HG03378 (cell line): ENCODE measurements at regions not wholly inside any gene's neighbourhood (a gene's known extent, or its start where the extent isn't known, plus 50 kb on each side); places are given as distances from the start of the nearest gene placed in this dataset.
"Not testable (repeated sequence)": the region's sequence is repeated elsewhere in the genome, so short reads cannot be mapped to it uniquely, and the experiment has no call there.

Experiments used
- ATAC-seq: cut with Tn5 transposase; IDR thresholded peaks from one replicate; pipeline ENCODE4 v1.9.1; 2021; ENCODE audit warnings: mild to moderate bottlenecking, moderate library complexity; ENCODE audit not compliant: unreplicated experiment

DNA sequence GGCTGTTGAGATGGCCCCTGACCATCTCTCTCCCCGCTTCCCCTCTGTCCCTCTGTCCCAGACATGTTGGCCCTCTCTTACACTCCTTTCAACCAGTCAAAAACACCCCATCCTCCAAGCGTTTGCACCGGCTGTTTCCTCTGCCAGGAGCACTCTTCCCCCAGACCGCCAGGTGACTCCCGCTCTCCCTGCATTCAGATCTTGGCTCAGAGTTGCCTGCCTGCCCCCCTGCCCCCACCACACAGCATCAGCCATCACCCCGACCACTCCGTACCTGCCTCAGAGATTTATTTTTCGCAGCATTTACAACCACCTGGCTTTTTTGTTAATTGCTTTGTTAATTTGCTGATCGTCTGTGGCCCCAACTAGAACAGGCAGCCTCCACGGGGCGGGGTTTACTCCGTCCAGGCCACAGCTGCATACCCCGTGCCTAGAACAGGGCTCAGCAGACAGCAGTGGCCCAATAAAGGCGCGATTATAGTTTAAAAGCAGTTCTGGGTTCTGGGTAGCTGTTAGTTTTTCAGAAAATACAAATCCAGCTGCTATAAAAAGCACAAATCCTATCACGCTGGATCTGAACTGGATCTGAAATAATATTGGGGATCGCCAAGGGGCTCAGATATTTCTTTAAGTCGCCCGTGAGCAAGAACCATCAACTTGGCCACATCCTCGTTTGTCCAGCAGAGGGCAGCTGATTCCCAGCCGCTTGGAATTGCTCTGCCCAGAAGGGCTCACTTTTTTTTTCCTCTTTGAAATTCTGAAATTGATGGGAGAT is 173.6 kb downstream of the IRF8 start:
- ATAC-seq, result no peak

DNA sequence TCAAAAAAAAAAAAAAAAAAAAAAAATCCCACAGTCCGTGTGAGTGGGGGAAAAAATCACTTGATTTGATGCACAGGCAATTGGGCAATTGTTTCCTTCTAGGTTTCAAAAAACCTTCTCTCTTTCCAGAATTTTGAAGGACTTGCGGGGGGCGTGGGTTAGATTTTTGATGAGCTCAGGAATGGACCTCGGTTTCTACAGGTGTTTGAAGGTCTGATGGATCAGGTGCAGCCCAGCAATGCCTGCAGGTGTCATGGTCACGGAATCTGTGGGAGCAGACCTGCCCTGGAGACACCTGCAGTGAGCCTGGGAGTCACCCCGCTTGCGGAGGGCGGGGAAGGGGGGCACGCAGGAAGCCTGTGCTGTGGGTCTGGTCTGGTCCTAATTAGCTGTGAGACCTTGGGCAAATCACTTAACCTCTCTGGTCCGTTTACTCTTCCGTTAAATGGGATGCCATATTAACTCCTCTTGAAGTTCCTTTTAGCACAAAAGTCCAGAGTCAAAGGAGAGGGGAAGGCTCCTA is 174.2 kb downstream of the IRF8 start:
- ATAC-seq, result no peak

DNA sequence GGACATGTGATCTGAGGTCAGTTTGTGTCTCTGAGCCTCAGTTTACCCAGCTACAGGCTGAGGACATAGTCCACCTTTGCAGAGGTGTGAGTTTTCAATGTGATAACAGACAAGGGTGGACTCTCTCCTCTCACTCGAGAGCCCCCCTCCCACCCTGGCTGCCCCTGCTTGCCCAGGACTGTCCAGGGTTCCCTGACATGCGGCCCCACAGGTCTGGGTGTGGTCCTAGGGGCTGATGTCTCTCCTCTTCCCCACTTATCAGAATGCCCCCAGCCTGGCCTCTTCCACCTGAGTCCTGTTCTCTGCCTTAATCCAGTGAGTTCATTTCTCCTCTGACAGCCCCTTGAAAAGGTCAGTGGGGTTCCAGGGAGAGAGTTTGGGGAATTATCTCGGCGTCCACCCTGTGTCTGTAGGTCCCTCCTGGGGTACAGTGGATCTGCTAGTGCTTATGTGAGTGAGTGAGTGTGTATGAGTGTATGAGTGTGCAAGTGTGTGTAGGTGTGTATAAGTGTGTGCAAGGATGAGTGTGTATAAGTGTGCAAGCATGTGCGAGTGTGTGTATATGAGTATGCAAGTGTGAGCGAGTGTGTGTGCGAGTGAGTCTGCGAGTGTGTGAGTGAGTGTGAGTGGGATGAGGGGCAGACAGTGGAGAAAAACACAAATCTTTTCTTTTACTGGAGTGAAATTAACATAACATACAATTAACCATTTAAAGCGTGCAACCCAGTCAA is 175.0 kb downstream of the IRF8 start:
- no peak for ATAC-seq

DNA sequence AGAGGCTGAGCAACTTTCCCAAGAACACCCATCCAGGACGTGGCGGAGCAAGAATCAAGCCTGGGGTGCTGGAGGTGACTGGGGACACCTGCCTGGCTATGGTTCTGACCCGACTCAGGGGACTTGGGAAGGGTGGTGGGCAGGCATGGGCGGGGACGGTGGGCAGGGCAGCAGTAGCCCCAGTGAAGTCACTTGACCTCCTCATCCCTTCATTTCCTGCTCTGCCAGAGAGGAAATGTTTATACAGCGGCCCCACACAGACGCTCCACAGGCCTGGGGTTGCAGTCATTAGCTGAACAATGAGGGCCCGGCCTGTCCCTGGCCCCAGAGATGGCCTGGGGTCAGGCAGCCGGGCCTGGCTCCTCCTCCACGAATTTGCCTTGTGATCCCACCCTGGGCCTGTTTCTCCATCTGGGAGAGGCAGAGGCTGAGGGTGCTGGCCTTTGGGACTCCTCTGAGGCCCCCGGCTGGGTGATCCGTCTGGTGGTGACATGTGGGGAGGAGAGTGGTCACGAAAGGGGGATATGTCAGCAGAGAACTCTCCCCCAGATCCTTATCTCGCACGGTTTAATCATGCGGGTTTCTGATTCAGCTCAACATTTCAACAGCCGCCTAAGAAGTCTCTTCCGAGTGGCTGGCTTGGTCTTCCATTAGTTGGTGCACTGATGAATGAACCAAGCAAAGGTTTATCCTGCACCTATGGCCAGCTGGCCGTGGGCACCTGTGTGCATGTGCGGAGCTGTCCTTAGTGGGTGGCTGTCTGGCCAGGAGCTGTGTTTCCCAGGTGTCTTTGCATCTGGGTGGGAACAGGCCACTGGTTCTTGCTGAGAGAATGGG is 175.9 kb downstream of the IRF8 start:
- ATAC-seq, result no peak

DNA sequence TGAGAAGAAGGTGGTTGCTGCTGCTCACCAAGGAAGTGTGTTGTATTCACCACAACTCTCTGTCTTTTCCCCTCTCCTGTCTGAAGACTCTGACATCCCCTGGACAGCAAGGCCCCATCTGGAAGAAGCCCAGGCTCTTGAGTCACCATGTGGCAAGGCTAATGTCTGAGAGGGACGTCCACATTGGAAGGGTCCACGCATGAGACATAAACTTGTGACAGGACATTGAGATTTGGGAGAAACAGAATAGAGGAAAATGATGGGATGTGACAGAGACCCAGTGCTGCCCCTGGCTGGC is 176.5 kb downstream of the IRF8 start:
- no peak for ATAC-seq

DNA sequence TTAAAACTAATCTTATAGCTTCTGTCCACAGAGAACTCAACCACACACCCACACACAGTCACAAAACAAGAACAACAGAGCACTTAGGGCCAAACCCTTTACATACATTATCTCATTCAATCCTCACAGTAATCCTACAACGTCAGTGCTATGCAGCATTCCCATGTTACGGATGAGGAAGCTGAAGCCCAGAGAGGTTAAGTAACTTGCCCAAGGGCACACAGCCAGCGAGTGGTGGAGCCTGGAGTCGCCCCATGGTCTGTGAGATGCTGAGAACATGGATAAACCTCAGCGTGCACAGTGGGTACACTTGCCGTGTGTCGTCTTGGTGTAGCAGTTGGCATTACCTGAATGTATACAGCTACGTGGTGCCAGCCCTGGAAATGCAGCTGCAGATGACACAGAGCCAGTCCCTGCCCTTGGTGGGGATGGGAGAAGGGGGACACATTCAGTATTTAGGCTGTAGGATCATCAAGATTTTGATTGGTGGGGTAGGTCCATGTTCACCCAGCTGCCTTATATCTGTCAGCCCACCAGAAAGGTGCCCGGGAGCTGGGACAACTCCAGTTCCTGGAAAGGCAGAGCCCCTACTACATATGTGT is 177.0 kb downstream of the IRF8 start:
- ATAC-seq, result no peak

DNA sequence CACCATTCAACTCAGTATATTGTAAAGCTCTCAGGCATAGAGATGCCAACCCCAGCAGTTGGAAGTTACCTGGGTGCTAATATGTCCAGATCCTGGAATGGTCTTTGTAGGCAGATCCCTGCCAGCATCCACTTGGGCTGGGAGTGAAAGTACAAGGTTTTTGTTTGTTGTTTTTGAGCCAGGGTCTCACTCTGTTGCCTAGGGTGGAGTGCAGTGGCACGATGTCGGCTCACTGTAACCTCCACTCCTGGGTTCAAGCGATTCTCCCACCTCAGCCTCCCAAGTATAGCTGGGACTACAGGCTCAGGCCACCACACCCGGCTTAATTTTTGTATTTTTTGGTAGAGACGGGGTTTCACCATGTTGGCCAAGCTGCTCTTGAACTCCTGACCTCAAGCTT is 177.6 kb downstream of the IRF8 start:
- ATAC-seq, result no peak

DNA sequence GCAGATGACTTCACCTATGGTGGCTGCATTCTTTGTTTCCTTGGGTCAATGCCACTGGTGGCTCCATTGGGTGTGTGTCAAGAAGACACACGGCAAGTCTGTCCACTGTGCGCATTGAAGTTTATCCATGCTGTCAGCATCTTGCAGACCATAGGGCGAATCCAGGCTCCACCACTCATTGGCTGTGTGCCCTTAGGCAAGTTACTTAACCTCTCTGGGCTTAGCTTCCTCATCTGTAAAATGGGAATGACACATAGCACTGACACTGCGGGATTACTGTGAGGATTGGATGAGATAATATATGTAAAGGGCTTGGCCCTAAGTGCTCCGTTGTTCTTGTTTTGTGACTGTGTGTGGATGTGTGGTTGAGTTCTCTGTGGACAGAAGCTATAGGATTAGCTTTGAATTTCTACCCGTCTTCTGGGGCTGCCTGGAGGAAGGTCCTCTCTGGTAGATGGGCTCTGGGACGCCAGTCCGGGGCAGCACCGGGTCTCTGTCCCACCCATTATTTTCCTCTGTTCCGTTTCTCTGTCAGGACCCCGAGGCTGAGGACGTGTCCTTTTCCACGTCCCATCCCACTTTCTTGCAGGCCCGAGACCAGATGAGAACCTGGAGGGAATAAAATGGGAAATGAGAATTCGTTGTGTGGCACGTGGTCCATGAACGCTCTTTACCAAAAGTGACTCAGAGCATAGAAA is 178.4 kb downstream of the IRF8 start:
- ATAC-seq, result no peak

DNA sequence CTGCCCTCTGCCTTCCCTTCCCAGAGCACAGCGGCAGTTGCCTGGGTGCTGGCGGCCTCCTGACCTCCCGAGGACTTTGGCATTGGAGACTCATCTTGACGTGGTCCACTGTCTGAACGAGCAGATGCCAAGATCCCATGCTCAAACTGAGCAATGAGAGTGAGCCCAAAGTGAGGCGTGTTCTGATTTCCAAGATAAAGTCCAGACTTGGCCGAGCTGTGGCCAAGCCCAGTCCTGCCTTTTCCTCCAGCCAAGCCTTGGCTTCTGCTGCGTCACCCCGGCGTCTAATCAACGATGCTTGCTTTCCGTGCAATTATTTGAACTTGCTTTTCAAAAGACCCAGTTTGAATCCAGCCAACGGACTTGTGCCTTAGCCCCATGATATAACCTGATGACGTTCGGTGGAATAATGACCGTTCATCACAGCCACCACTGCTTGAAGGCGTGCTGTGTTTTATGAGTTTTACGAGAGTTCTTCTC is 179.2 kb downstream of the IRF8 start:
- ATAC-seq, result no peak

DNA sequence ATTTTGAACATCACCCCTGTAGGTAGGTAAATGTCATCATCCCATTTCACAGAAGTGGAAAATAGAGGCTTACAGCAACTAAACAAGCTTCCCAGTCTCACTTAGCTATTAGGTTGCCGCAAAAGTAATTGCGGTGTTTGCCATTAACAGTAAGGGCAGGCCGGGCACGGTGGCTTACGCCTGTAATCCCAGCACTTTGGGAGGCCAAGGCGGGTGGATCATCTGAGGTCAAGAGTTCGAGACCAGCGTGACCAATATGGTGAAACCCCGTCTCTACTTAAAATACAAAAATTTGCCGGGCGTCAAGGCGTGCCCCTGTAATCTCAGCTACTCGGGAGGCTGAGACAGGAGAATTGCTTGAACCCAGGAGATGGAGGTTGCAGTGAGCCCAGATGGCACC is 179.7 kb downstream of the IRF8 start:
- not testable (repeated sequence) for ATAC-seq

DNA sequence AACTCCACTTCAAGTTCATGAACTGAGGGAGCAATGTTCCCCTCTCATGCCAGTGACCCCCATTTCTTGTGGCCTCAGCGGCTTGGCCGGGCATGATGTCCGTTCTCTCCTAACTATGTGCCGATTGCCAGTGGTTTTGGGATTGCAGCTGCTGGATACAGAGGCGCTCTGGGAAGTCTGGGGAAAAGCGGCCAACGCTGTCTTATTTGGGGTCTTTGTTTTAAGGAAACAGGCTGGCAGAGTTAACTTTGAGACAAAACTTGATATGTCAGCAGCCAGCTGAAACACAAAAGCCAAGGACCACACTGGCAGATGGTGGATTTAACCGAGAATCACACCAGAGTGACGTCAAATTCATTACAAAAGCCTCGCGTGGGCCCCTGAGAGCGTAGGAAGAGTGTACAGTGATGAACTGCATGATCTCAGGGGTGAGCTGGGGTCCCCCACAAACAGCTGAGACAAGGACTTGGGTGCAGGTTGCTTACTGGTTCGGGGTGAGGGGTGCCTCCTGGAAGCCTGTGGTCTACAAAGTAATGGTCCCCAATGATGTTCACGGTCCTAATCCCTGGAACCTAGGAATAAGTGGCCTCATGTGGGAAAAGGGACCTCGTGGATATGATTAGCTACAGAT is 180.4 kb downstream of the IRF8 start:
- no peak for ATAC-seq

DNA sequence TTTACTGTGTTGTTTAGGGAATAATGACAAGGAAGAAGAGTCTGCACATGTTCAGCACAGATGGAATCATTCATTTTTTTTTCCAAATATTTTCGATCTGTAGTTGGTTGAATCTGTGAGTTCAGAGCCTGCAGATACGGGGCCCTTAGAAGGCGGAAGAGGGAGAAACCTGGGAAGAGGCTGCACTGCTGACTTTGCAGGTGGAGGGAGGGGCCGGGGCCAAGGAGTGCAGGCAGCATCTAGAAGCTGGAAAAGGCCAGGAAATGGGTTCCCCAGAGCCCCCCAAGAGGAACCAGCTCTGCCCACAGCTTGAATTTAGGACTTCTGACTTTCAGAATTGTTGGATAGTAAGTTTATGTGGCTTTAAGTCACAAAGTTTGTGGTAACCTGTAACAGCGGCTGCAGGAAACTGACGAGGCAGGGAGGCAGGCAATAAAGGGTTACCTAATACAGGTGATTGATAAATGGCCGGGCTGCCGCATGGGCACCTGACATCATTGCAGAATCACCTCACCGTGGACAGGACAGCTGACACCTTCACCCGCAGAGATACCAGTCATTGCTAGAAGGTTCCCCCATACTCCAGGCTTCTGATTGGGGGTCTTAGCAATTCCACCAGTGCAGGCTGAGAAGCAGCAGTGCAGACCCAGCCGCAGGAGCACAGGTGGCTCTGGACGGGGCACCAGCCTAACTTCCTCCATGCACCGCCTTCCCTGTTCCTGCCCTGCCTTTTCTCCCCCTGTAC is 181.3 kb downstream of the IRF8 start:
- ATAC-seq, result no peak

DNA sequence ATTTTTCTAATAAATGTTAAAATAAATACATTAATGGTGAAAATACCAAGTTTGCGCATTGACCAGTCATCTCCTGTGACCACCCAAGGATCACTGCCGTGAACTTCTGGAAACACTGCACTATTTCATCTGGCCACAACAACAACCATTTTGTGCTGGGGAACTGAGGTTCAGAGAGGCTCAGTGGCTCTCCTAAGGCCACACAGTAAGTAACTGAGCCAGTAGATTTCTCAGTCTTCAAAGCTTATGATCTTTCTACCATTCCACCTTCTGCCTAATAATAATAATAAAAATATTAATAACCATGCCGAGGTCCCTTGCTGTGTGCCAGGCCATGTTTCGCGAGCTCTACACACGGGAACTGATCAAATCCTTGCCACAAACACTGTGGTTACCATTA is 182.0 kb downstream of the IRF8 start:
- no peak for ATAC-seq

DNA sequence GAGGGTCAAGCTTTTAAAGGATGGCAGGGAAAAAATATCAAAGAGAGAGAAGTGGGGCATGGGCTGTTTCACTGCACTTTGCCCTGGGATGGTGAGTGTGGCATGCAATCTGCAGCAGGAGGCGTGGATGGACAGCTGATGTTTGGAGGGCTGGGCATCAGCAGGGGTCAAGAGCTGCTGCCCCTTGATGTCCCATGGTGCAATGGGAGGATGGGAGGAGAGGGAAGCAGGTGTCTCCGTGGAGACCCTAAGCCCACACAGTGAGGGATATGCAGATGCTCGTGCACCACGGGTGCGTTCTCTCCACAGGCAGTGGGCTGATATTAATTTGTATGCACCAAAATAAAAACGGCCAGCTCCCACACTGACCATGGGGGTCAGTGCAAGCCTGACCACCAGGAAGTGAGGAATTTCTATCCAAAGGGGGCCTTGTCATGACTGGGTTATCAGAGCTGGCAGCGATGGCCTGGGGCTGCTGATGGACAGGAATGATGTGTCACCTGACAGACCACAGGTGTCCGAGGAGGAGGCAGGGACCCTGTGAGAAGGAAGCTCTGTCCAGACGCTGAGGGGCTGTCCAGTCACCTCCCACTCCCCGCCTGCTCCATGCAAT is 183.6 kb downstream of the IRF8 start:
- ATAC-seq, result no peak

DNA sequence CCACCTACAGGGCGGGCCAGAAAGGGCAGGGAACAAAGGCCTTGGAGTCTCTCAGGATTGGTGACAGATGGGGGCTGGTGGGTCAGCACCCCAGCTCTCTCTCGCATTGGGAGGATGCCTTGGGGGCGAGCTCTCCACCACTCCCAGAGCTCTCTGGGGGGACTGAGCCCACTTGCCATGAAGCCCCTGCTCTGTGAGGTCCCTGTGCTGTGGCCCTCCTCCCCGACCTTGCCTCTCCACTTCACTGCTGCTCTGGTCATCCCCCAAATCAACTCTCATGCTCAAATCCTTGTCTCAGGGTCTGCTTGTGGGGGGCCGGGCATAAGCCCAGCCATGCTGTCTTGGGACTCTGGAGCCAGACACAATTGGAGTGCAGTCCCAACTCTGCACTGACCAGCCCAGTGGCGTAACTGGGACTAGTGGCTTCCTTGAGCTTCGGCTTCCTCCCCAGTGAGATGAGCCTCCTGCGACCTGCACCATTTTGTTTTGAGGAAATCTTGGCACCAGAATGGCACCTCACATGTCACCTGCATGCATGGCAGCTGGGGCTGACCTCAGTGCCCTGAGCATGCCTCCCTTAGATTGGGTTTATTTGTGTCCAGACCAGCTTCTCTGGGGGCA is 184.5 kb downstream of the IRF8 start:
- ATAC-seq, result no peak

DNA sequence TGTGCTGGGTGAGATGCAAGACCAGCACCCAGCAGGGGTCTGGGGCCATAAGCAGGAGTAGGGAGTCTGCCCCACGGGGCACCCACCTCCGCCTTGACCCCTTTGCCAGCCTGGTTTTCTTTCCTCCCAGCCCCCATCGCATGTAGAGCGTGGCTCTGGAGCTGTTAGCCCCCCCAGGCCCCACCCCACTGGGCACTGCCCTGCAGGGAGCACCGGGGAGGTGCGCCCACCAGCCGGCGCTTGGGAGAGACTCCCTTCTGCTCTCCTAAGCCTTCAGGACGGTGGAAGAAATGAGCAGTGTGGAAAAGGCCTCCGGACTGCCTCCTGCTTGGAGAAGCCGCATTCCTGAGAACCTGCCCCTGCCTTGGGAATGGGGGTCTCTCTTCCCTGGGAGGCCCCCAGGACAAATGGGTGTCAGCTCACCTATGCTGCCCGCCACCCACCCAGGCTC is 186.2 kb downstream of the IRF8 start:
- ATAC-seq, result no peak

DNA sequence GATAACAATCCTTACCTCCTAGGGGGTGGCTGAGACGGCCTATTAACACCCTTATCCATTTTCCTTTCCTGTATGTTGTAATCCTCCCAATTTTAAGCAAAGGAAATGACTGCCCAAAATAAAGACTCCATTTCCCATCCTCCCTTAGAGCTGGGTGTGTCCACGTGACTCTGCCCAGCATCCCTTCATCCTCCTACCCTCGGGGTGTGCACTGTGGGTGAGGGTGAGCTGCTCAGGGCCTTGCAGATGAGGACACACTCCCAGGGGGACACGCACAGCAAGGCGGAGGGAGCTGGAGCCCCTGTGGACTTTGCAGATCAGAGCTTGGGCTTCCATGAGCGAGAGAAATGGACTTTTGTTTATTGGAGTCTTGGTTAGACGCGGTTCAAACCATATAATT is 186.8 kb downstream of the IRF8 start:
- ATAC-seq, result no peak

DNA sequence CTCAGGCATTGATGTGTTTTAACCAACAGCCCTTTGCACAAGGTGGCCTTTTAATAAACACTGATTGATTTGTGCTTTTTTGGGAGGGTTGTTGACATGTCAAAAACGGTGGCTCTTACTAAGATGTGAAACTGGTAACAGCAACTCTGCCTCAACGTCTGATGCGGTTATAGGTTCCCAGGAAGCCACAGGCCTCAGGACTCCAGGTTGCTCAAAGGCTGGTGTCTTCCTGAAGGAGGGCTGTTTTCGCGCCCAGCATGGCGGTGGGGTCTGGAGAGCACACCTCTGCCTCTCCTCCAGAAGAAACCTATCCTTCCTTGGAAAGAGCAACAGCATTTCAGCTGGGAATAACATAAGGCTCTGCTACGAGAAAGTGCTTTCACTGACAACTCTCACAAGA is 187.5 kb downstream of the IRF8 start:
- no peak for ATAC-seq
